B cell (primary cell): ENCODE measurements at regions not wholly inside any gene's neighbourhood (a gene's known extent, or its start where the extent isn't known, plus 50 kb on each side); places are given as distances from the start of the nearest gene placed in this dataset.

Experiments
- ATAC-seq: fragments of 200-7000 bp; cut with Tn5 transposase; one replicate; pipeline ENCODE4 v1.10.0; 2021; ENCODE audit warnings: low read depth, mild to moderate bottlenecking, moderate number of reproducible peaks, moderate library complexity
- CTCF ChIA-PET: fragments of 350-600 bp; sonication (Branson Sonifier 250); formaldehyde crosslinking; loops from one replicate; lab custom pipeline; 2021; ENCODE audit warnings: antibody characterized with exemption, inconsistent platforms; lab: Charles Lee
- POLR2A ChIA-PET: fragments of 350-600 bp; sonication (Branson Sonifier 250); formaldehyde crosslinking; loops from one replicate; lab custom pipeline; 2021; ENCODE audit warnings: antibody characterized with exemption; lab: Charles Lee
- DNase-seq: peaks from one replicate; pipeline ENCODE4 v3.0.0; 2013
- H2AFZ ChIP-seq: 2 replicates; pipeline ENCODE4 v1.6.1; 2012; ENCODE audit warnings: mild to moderate bottlenecking, low read depth, low read length; ENCODE audit not compliant: insufficient read depth, poor library complexity, severe bottlenecking
- H3K27ac ChIP-seq, 2 donors: 1 replicate in 1 of 2; 2 replicates in 1 of 2; pipeline ENCODE4 v1.5.1; 2012 to 2013; ENCODE audit warnings: low read length in 2 of 2, mild to moderate bottlenecking in 2 of 2, moderate library complexity in 1 of 2
- H3K27me3 ChIP-seq, 4 experiments: fragments of 200-600 bp in 1 of 4; sonication (generic) in 1 of 4; replicated peaks in 1 of 4; 1 replicate in 2 of 4; 2 replicates in 2 of 4; pipeline versions ENCODE4 v1.6.1 to v1.7.0; 2013 to 2016; ENCODE audit warnings: low read length in 3 of 4, mild to moderate bottlenecking in 2 of 4, mixed read lengths in 1 of 4, moderate library complexity in 1 of 4; ENCODE audit not compliant: insufficient read depth in 4 of 4, control insufficient read depth in 3 of 4; ENCODE audit errors: control extremely low read depth in 1 of 4
- H3K36me3 ChIP-seq, 2 experiments: replicated peaks in 1 of 2; 1 replicate in 1 of 2; 2 replicates in 1 of 2; pipeline versions ENCODE4 v1.6.1 to v1.7.1; 2013; ENCODE audit warnings: low read length in 1 of 2; ENCODE audit not compliant: insufficient read depth in 2 of 2, control insufficient read depth in 1 of 2; ENCODE audit errors: control extremely low read depth in 1 of 2, extremely low read depth in 1 of 2
- H3K4me1 ChIP-seq, 2 donors: fragments of 200-600 bp in 1 of 2; sonication (generic) in 1 of 2; 1 replicate in 1 of 2; 2 replicates in 1 of 2; pipeline versions ENCODE4 v1.5.1 to v1.6.1; 2013 to 2017; ENCODE audit warnings: low read length in 2 of 2; ENCODE audit not compliant: control insufficient read depth in 2 of 2, insufficient read depth in 2 of 2
- H3K4me2 ChIP-seq: replicated peaks from 2 replicates; pipeline ENCODE3; 2012; ENCODE audit warnings: mild to moderate bottlenecking, low read depth, low read length; ENCODE audit not compliant: poor library complexity, severe bottlenecking
- H3K4me3 ChIP-seq, 5 experiments: fragments of 200-600 bp in 1 of 5; sonication (generic) in 1 of 5; 1 replicate in 3 of 5; 2 replicates in 2 of 5; pipeline versions ENCODE4 v1.5.1 to v1.7.0; 2011 to 2016; ENCODE audit warnings: low read length in 4 of 5, mild to moderate bottlenecking in 4 of 5, low read depth in 2 of 5, control low read depth in 1 of 5, moderate library complexity in 1 of 5; ENCODE audit not compliant: insufficient read depth in 1 of 5; ENCODE audit errors: control extremely low read depth in 1 of 5, extremely low read depth in 1 of 5
- H3K79me2 ChIP-seq: fragments of 200-600 bp; sonication (generic); one replicate; pipeline ENCODE4 v1.6.0; 2016; ENCODE audit warnings: low read length; ENCODE audit not compliant: control insufficient read depth, insufficient read depth
- H3K9ac ChIP-seq: fragments of 200-600 bp; sonication (generic); 2 replicates; pipeline ENCODE4 v1.6.1; 2017; ENCODE audit warnings: mild to moderate bottlenecking, low read length, moderate library complexity
- H3K9me3 ChIP-seq, 3 donors: one replicate each; pipeline versions ENCODE4 v1.6.1 to v1.7.1; 2013; ENCODE audit warnings: low read length in 2 of 3; ENCODE audit not compliant: control insufficient read depth in 2 of 3, insufficient read depth in 1 of 3; ENCODE audit errors: control extremely low read depth in 1 of 3
- H4K20me1 ChIP-seq: 2 replicates; pipeline ENCODE4 v1.6.0; 2012; ENCODE audit warnings: mild to moderate bottlenecking, low read length; ENCODE audit not compliant: insufficient read depth, control insufficient read depth, poor library complexity, severe bottlenecking
- H3K27ac Mint-ChIP-seq: one replicate; pipeline ENCODE4 v1.8.0; 2021; ENCODE audit warnings: mixed read lengths
- H3K27me3 Mint-ChIP-seq: one replicate; pipeline ENCODE4 v1.8.0; 2021; ENCODE audit warnings: mixed read lengths
- H3K4me1 Mint-ChIP-seq: one replicate; pipeline ENCODE4 v1.8.0; 2021; ENCODE audit warnings: mixed read lengths
- H3K4me3 Mint-ChIP-seq: one replicate; pipeline ENCODE4 v1.8.0; 2021; ENCODE audit warnings: mixed read lengths
- H3K9me3 Mint-ChIP-seq: one replicate; pipeline ENCODE4 v1.8.0; 2022; ENCODE audit warnings: mixed read lengths; ENCODE audit not compliant: insufficient read depth
- CTCF ChIP-seq: fragments of 200-600 bp; IDR thresholded peaks from one replicate; pipeline ENCODE4 v1.8.0; 2022; ENCODE audit warnings: antibody characterized with exemption, mild to moderate bottlenecking
- EZH2 ChIP-seq: IDR thresholded peaks from 2 replicates; pipeline ENCODE4 v1.6.1; 2012; ENCODE audit warnings: borderline replicate concordance, low read depth, mild to moderate bottlenecking, moderate library complexity, low read length; ENCODE audit not compliant: insufficient read depth, poor library complexity, severe bottlenecking
- WGBS: methylation state at CpG from one replicate; pipeline ENCODE4 v1.1.5; 2013; ENCODE audit warnings: missing lambda C conversion rate; ENCODE audit not compliant: insufficient coverage; 5-methylcytosine and 5-hydroxymethylcytosine counted together
- intact Hi-C: fragments of 100-400 bp; cut with micrococcal nuclease; formaldehyde crosslinking; loops from one replicate; pipeline ENCODE4 v1.10.0; 2022

- intact Hi-C loops, result no loop called here
- H3K79me2 ChIP-seq, result no peaks in the 10 kb centered on the region
- Mint-ChIP-seq H3K27me3 (no peaks in the 10 kb centered on the region), H3K27ac (no peak overlapping the region), H3K9me3 (no peaks in the 10 kb centered on the region), H3K4me1 (no peaks in the 10 kb centered on the region), H3K4me3 (no peak overlapping the region)
- no peak overlapping the region for H3K4me3 ChIP-seq
- no peak for TF ChIP-seq CTCF
- TF ChIP-seq EZH2, result no peak
- H3K27ac ChIP-seq, result no peak overlapping the region
- no peak overlapping the region for H3K4me2 ChIP-seq
- no peaks in the 10 kb centered on the region for H3K27me3 ChIP-seq
- no peaks in the 10 kb centered on the region for H3K36me3 ChIP-seq
- DNase-seq, result no peak
- ChIA-PET POLR2A (no interaction called here), CTCF (no interaction called here)
- H3K9ac ChIP-seq, result no peak overlapping the region
- H3K9me3 ChIP-seq, result peaks cover 0 to 8% (median 0%) of the 10 kb centered on the region in 3 donors
- H2AFZ ChIP-seq, result no peak overlapping the region
- no CpG with 5 or more reads among the region's 1 CpG for WGBS
- no peaks in the 10 kb centered on the region for H4K20me1 ChIP-seq
- ATAC-seq, result no peak
- H3K4me1 ChIP-seq, result no peaks in the 10 kb centered on the region
These were observed 330.9 kb upstream of the NOX3 start for GRCh38 chr6:155786528-155786927.

GRCh38 chr6:155782739-155783459, 327.3 kb upstream of the NOX3 start:
- intact Hi-C loops, result no loop called here
- no peak for DNase-seq
- Histone ChIP-seq H3K27ac (no peak overlapping the region), H3K27me3 (no peaks in the 10 kb centered on the region), H3K4me1 (no peaks in the 10 kb centered on the region), H2AFZ (no peak overlapping the region), H3K4me3 (no peak overlapping the region), H3K36me3 (no peaks in the 10 kb centered on the region), H3K9ac (no peak overlapping the region), H3K79me2 (no peaks in the 10 kb centered on the region), H3K9me3 (peaks cover 0 to 8% (median 0%) of the 10 kb centered on the region in 3 donors), H3K4me2 (no peak overlapping the region), H4K20me1 (no peaks in the 10 kb centered on the region)
- ChIA-PET CTCF (no interaction called here), POLR2A (no interaction called here)
- H3K27me3 Mint-ChIP-seq, result no peaks in the 10 kb centered on the region
- H3K27ac Mint-ChIP-seq, result no peak overlapping the region
- no peaks in the 10 kb centered on the region for H3K4me1 Mint-ChIP-seq
- TF ChIP-seq EZH2, result no peak
- no peak for TF ChIP-seq CTCF
- no peaks in the 10 kb centered on the region for H3K9me3 Mint-ChIP-seq
- WGBS, result 80% methylated on average over 1 of the region's 9 CpGs
- no peak overlapping the region for H3K4me3 Mint-ChIP-seq
- ATAC-seq, result no peak
